Transverse colon (tissue), 4 donors: ENCODE measurements at regions not wholly inside any gene's neighbourhood (a gene's known extent, or its start where the extent isn't known, plus 50 kb on each side); places are given as distances from the start of the nearest gene placed in this dataset.
"Not testable (repeated sequence)": the region's sequence is repeated elsewhere in the genome, so short reads cannot be mapped to it uniquely, and the experiment has no call there.

Source experiments
- DNase-seq: peaks from one replicate; pipeline ENCODE4 v3.0.0-alpha.2; 2019
- H3K27ac ChIP-seq, 4 donors: fragments of 200-600 bp; sonication (generic); 2 replicates each; pipeline ENCODE4 v1.5.1; 2016 to 2018; ENCODE audit warnings: inconsistent platforms in 4 of 4
- H3K27me3 ChIP-seq: fragments of 200-600 bp; sonication (generic); 2 replicates; pipeline ENCODE4 v1.5.1; 2017; ENCODE audit warnings: inconsistent platforms
- H3K36me3 ChIP-seq, 4 donors: fragments of 200-600 bp; sonication (generic); 2 replicates each; pipeline ENCODE4 v1.5.1; 2017 to 2019; ENCODE audit warnings: inconsistent platforms in 4 of 4
- H3K4me1 ChIP-seq, 4 donors: fragments of 200-600 bp; sonication (generic); 2 replicates each; pipeline ENCODE4 v1.5.1; 2017 to 2020; ENCODE audit warnings: inconsistent platforms in 4 of 4
- H3K4me3 ChIP-seq, 4 donors: fragments of 200-600 bp; sonication (generic); 1 replicate in 1 of 4; 2 replicates in 3 of 4; pipeline versions ENCODE4 v1.5.1 to v1.6.1; 2017 to 2019; ENCODE audit warnings: inconsistent platforms in 4 of 4
- H3K9me3 ChIP-seq, 2 donors: fragments of 200-600 bp; sonication (generic); 2 replicates each; pipeline ENCODE4 v1.5.1; 2017 to 2019; ENCODE audit warnings: inconsistent platforms in 2 of 2
- EP300 ChIP-seq: sonication (generic); formaldehyde crosslinking; IDR thresholded peaks from one replicate; pipeline ENCODE4 v1.6.1; 2017; ENCODE audit warnings: antibody characterized with exemption, low read depth
- POLR2A ChIP-seq: fragments of 450-650 bp; IDR thresholded peaks from one replicate; pipeline ENCODE4 v1.6.1; 2016; ENCODE audit warnings: antibody characterized with exemption, mild to moderate bottlenecking, moderate library complexity
- POLR2AphosphoS5 ChIP-seq, 3 donors: sonication (generic); formaldehyde crosslinking; IDR thresholded peaks; one replicate each; pipeline ENCODE4 v1.6.1; 2016; ENCODE audit warnings: antibody characterized with exemption in 3 of 3
- WGBS, 2 donors: methylation state at CpG; one replicate each; pipeline ENCODE4 v1.1.5; 2018; ENCODE audit warnings: low coverage in 1 of 2; 5-methylcytosine and 5-hydroxymethylcytosine counted together
- in situ Hi-C, 4 donors: fragments of 200-750 bp; cut with MboI; loops; one replicate each; pipeline versions ENCODE4 v1.15.0 to v1.15.1; 2017; ENCODE audit warnings: low sequenced_read_pairs in 3 of 4, low pct_ligation_motif_present in 1 of 4, low pct_unique_long_range_greater_than_20kb in 1 of 4
- intact Hi-C: fragments of 100-400 bp; cut with DNase I; formaldehyde crosslinking; loops from one replicate; pipeline ENCODE4 v1.15.1; 2023; ENCODE audit warnings: low total_unique reads
- TF ChIP-seq, protein P1 (sequence below), 5 experiments: fragments of 200-600 bp in 3 of 5; fragments of 450-650 bp in 2 of 5; sonication (generic) in 3 of 5; IDR thresholded peaks; 1 replicate in 2 of 5; 2 replicates in 3 of 5; pipeline ENCODE4 v1.5.1; 2016 to 2017; ENCODE audit warnings: antibody characterized with exemption in 5 of 5, inconsistent platforms in 3 of 5, mild to moderate bottlenecking in 2 of 5, moderate library complexity in 1 of 5

DNA sequence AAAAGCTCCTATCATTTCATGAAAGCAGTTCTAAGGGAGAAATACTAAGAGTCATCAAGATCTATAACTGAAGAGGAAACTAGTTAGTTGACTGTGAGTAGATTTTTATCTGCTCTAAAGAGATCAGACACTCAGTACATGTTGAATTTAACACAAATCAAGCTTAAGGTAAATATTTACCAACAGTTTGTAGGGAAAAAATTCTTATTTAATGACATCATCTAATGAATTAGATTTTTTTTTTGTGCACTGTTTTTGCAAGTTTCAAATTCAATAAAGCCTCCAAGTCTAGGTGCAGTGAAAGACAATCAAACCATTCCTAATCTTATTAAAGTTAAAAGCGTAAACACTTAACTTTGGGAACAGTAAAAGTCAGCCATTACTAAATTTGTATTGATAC lies 93.0 kb upstream of the PRKD1 start:
- Histone ChIP-seq H3K4me3 (no peak overlapping the region), H3K27me3 (no peaks in the 10 kb centered on the region), H3K9me3 (no peaks in the 10 kb centered on the region), H3K4me1 (no peaks in the 10 kb centered on the region), H3K27ac (no peak overlapping the region), H3K36me3 (no peaks in the 10 kb centered on the region)
- TF ChIP-seq POLR2AphosphoS5 (IDR thresholded peaks at IDR 0.05), result no peak
- TF ChIP-seq, protein P1, sequence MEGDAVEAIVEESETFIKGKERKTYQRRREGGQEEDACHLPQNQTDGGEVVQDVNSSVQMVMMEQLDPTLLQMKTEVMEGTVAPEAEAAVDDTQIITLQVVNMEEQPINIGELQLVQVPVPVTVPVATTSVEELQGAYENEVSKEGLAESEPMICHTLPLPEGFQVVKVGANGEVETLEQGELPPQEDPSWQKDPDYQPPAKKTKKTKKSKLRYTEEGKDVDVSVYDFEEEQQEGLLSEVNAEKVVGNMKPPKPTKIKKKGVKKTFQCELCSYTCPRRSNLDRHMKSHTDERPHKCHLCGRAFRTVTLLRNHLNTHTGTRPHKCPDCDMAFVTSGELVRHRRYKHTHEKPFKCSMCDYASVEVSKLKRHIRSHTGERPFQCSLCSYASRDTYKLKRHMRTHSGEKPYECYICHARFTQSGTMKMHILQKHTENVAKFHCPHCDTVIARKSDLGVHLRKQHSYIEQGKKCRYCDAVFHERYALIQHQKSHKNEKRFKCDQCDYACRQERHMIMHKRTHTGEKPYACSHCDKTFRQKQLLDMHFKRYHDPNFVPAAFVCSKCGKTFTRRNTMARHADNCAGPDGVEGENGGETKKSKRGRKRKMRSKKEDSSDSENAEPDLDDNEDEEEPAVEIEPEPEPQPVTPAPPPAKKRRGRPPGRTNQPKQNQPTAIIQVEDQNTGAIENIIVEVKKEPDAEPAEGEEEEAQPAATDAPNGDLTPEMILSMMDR (IDR thresholded peaks at IDR 0.05), result no peak
- TF ChIP-seq POLR2A, result no peak
- TF ChIP-seq EP300, result no peak
- in situ Hi-C loops (no loop called here), intact Hi-C loops (no loop called here)
- WGBS, 2 donors, result 93% methylated on average over 1 of the region's 1 CpG
- no peak for DNase-seq

GRCh38 chr14:30023350-30023749 lies 95.7 kb upstream of the PRKD1 start:
- H3K36me3 ChIP-seq, in situ Hi-C loops, H3K27me3 ChIP-seq, H3K27ac ChIP-seq, DNase-seq, H3K4me3 ChIP-seq, H3K4me1 ChIP-seq, H3K9me3 ChIP-seq, intact Hi-C loops: not testable (repeated sequence)
- 83% methylated on average over 5 of the region's 5 CpGs; no CpG with 5 or more reads in 1 of the 2 donors for WGBS, 2 donors

DNA sequence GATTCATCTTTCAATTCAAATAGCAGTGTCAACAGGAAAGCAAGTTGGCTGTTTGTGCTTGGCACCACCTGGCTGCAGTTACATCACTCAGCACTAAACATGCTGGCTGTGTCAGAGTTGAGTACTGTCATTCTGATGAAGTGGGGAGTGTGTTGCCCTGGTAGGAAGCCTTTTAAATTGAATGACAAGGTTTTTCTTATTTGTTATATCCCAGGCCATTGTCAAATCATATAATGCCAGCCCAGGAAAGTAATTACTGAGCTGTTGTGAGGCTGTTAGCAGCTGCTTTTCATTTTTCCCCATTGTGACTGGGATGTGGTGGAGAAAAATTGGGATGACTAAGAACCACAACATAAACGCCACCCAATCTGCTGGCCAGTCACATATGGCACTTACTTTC lies 106.5 kb upstream of the PRKD1 start:
- intact Hi-C loops (no loop called here), in situ Hi-C loops (no loop called here)
- Histone ChIP-seq H3K4me3 (no peak overlapping the region), H3K4me1 (no peaks in the 10 kb centered on the region), H3K36me3 (no peaks in the 10 kb centered on the region), H3K27ac (no peak overlapping the region), H3K9me3 (peaks cover 4 to 11% of the 10 kb centered on the region in 2 donors), H3K27me3 (no peaks in the 10 kb centered on the region)
- WGBS, 2 donors, result 40 to 47% methylated on average over 1 of the region's 1 CpG
- DNase-seq, result no peak
- TF ChIP-seq EP300 (no peak), POLR2A (no peak), POLR2AphosphoS5 (IDR thresholded peaks at IDR 0.05) (no peak)
- TF ChIP-seq, protein P1 (IDR thresholded peaks at IDR 0.05), result no peak

DNA sequence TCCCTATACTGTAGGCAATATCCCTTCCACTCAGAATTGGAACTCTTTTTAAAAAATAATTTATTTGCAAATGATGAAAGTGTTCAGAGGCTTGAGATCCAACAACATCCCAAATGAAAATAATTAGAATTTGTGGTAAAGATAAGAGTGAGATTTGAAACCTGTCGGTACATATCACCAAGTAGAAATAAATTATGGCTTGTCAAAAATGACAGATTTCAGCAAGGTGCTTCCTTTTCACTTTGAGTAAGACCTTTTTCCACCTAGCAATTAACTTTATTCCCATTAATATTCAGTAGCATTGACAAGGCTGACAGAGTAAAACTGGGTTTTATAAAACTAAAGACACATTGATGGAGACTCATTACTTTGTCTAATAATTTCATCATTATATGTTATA lies 107.7 kb upstream of the PRKD1 start:
- no peaks in the 10 kb centered on the region for H3K36me3 ChIP-seq
- 67 to 68% methylated on average over 1 of the region's 1 CpG for WGBS, 2 donors
- H3K27me3 ChIP-seq, result no peaks in the 10 kb centered on the region
- in situ Hi-C loops, result no loop called here
- H3K4me3 ChIP-seq, result no peak overlapping the region
- H3K9me3 ChIP-seq, result peaks cover 4% of the 10 kb centered on the region in 2 donors
- intact Hi-C loops, result no loop called here
- H3K4me1 ChIP-seq, result no peaks in the 10 kb centered on the region
- no peak overlapping the region for H3K27ac ChIP-seq
- no peak for DNase-seq
- TF ChIP-seq EP300, result no peak
- TF ChIP-seq POLR2A, result no peak
- TF ChIP-seq POLR2AphosphoS5 (IDR thresholded peaks at IDR 0.05), result no peak
- TF ChIP-seq, protein P1 (IDR thresholded peaks at IDR 0.05), result no peak

GRCh38 chr14:30045720-30046119 lies 118.1 kb upstream of the PRKD1 start:
- TF ChIP-seq POLR2A, result no peak
- no peak for TF ChIP-seq POLR2AphosphoS5 (IDR thresholded peaks at IDR 0.05)
- no peak for TF ChIP-seq EP300
- TF ChIP-seq, protein P1 (IDR thresholded peaks at IDR 0.05), result no peak
- WGBS, 2 donors, result 50 to 73% methylated on average over 1 to 5 of the region's 5 CpGs

More at GRCh38 chr14:30045720-30046119, 118.1 kb upstream of the PRKD1 start:
- Histone ChIP-seq H3K36me3 (no peaks in the 10 kb centered on the region), H3K4me3 (no peak overlapping the region), H3K27ac (no peak overlapping the region), H3K4me1 (no peaks in the 10 kb centered on the region), H3K27me3 (no peaks in the 10 kb centered on the region), H3K9me3 (no peaks in the 10 kb centered on the region)
- no peak for DNase-seq
- intact Hi-C loops, result no loop called here
- in situ Hi-C loops, result no loop called here
